ENCODE measurements at regions not wholly inside any gene's neighbourhood (a gene's known extent, or its start where the extent isn't known, plus 50 kb on each side); places are given as distances from the start of the nearest gene placed in this dataset.

DNA sequence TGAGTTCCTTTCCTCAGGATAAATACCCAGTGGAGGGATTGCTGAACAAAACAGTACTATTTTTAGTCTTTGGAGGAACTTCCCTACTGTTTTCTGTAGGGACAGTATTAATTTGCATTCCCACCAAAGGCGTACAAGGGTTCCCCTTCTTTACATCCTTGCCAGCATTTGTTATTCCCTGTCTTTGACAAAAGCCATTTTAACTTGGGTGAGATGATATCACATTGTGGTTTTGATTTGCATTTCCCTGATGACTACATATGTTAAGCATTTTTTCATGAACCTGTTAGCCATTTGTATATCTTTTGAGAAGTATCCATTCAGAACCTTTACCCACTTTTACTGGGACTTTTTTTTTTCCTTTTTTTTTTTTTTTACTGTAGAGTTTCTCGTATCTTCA is 126.2 kb upstream of the ANXA10 start:
- TF ChIP-seq, protein P1, sequence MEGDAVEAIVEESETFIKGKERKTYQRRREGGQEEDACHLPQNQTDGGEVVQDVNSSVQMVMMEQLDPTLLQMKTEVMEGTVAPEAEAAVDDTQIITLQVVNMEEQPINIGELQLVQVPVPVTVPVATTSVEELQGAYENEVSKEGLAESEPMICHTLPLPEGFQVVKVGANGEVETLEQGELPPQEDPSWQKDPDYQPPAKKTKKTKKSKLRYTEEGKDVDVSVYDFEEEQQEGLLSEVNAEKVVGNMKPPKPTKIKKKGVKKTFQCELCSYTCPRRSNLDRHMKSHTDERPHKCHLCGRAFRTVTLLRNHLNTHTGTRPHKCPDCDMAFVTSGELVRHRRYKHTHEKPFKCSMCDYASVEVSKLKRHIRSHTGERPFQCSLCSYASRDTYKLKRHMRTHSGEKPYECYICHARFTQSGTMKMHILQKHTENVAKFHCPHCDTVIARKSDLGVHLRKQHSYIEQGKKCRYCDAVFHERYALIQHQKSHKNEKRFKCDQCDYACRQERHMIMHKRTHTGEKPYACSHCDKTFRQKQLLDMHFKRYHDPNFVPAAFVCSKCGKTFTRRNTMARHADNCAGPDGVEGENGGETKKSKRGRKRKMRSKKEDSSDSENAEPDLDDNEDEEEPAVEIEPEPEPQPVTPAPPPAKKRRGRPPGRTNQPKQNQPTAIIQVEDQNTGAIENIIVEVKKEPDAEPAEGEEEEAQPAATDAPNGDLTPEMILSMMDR (IDR thresholded peaks at IDR 0.05) = no peak
- no peak for TF ChIP-seq POLR2A (IDR thresholded peaks at IDR 0.05)

All from adrenal gland (tissue), 5 donors.